Inflammatory macrophage treated with lipopolysaccharide for 1 hour (primary cell): ENCODE measurements at regions not wholly inside any gene's neighbourhood (a gene's known extent, or its start where the extent isn't known, plus 50 kb on each side); places are given as distances from the start of the nearest gene placed in this dataset.

ENCODE experiments used
- DNase-seq, 2 donors: peaks; one replicate each; pipeline ENCODE4 v3.0.0-alpha.2; 2020 to 2022

DNA sequence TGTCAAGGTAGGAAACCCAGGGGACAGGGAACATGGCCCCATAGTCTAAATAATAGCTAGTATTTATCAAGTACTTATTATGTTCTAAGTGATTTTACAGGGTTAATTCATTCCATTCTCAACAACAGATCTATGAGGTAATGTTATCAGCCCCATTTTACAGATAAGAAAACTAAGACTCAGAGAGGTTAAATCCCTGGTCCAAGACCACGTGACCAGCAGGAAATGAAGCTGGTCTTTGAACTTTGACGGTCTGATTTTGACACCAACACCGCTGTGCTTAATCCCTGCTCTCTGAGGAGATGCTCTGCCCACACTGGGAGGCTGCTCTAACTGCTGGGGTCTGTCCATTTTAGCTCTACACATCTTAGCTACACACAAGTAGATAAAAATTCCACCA, 253.5 kb downstream of the SPTSSA start:
- no peak for DNase-seq

DNA sequence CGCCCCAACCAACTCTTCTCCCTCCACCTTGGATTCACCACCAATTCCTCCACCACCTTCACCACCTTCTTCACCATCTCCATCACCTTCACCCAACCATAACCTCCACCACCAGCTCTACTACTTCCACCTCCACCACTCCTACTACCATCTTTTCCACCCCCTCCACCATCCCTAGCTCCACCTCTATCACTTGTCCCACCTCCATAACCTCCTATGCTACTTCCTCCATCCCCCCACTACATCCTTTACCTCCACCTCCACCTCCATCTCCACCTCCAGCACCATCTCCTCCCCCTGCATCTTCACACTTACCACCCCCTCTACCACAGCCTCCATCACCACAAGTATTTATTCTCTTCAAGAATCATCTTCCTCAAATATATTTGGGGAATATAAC, 254.9 kb upstream of the EGLN3 start:
- DNase-seq: no peak

DNA sequence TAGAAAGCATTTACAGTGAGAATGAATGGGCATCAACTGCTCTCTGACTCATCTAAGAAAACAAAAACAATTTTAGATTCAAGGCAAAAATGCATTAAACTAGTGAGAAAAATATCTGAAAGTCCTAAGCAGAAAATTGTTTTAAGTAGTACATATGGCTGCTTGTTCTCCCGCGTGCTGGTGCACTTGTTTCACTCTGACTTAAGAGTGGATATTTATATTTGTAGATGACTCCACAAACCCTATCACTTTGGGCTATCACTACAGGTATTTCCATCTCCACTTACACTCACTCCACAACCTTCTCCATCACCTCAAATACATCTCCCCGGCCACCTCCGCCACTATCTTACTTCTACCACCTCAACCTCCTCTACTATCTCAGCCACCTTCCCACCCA, 253.9 kb upstream of the EGLN3 start:
- no peak for DNase-seq

DNA sequence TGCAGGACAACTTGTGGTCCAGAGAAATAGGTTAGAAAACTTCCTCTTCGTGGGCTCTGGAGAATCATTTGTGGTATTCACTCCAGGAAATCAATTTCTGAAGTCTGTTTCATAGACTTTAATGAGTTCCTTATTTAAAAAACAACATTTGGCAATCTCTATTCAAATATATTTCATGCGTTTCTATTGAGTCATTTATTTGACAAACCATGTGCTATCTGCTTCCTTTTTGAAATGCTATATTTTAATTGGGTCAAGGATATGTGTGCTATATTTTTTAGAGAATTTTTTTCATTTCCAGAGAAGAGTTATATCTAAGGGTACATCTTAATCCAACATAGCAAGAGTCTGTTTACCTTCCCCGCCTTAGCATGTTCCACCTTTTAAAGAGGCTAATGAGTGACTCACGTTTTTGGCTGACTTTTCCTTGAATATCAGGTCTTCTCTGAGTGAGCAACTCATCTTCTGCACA, 252.4 kb upstream of the EGLN3 start:
- DNase-seq: peak; percentile 18 to 40

DNA sequence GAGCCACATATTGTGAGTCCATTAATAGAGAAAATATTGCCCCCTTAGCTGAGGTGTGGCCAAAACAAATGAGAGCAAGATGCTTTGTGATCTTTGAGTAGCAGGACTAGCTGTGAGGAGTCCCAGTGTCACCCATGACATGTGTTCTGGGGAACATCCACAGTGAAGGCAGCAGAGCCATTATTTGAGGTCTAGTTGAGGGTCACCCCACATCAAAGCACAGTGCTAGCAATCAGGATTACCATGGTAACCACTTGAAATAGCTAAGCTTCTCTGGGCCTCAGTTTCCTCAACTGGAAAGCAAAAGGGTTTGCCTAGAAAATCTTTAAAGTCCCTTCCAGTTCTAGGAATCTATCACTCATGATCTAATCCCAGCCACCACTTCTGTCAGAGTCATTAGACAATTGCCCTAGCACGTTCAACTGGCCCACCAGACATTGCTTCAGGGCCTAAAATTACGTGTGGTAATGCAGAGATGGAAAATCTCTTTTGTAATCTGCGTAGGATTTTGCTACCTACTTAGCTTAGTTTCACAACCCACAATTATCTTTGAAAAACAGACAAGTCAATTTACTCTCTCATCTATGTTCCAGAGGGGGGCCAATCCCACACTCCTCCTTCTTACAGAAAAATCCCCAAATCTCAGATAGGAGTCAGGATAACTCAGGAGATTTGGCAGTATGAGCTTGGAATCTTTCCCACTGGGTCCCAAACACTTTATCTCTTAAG, 251.2 kb upstream of the EGLN3 start:
- DNase-seq: peak; percentile 9 to 38

DNA sequence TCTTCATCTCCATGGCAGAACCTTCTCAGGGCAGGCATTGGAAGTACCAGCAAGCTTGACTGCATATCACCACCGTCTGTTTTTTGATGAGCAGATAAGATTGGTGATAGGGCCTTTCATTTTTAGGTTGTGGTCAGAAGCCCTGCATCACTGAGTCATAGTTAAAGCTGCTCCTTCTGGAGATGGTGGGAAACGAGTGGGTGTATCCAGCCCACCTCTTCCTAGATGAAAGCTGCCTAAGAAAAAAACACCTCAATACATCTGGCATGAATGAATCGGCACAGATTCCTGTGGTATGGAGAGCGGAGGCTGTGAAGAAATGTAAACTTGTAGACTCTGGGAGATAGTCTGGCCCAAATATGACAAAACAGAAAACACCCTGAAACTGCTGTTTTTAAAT, 248.7 kb upstream of the EGLN3 start:
- DNase-seq: no peak

DNA sequence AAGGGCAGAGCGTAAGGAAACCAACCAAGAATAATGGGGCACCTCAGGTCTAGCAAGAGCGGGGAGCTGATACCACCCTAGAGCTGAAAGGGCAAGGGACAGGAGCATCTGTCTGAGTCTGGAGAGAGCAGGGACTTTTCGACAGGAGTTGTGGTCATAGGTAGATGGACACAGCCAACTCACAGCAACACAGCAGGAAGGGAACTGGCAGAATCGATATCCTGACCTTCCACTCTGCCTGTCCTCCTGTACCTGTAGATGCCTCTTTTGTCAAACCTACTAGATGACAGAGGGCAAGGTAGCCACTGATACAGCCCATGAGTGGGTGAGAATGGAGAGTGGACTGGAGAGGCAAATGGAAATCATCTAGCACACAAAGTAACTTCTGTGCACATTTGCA, 247.2 kb upstream of the EGLN3 start:
- no peak for DNase-seq

DNA sequence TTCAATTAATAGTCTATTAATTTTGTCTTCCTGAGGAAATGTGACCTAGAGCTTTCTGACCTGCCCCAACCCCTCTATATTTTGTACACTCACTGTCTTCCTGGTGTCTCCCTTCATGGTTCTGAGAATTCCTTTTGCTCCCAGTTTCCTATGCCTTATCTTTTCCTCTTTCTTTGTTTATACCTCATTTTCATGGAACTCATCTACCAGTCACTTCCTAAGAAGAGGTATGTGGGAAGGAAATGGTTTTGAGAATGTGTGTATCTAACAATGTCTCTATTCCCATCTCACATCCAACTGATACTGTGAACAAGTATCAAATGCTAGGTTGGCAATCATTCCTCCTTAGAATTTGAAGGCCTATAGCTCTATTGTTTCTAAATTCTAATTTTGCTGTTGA, 245.1 kb upstream of the EGLN3 start:
- no peak for DNase-seq

DNA sequence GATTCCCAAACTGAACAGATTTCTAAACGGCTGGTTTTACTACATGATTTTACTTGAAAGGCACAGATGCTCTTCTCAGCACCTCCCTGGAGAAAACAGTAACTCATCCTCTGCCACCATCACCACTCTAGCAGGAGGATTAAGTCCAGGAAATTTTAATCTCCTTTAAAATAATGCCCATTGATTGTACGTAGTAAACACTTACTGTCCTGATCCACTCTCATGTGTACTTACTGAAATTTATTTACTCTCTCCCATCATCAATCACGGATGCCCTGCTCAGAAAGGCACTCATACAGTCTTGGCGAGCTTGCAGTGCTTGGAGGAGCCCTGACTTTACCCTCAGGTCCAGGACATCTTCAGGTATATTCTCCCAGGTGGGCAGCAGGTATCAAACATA, 239.8 kb upstream of the EGLN3 start:
- no peak for DNase-seq

DNA sequence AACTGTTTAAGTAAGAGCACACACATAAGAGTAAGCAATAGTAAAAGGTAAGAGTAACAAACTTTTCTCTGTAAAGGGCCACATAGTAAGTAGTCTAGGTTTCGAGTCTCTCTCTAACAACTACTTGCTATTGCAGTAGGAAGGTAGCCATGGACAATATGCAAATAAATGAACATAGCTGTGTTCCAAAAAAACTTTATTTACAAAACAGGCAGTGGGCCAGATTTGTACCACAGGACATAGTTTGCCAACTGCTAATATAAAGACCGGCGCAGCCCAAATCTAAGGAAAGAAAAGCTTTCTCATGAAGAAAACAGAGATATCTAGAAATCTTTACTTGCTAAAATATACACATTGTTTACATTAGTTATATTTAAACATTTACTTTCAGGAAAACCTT, 239.0 kb upstream of the EGLN3 start:
- no peak for DNase-seq

DNA sequence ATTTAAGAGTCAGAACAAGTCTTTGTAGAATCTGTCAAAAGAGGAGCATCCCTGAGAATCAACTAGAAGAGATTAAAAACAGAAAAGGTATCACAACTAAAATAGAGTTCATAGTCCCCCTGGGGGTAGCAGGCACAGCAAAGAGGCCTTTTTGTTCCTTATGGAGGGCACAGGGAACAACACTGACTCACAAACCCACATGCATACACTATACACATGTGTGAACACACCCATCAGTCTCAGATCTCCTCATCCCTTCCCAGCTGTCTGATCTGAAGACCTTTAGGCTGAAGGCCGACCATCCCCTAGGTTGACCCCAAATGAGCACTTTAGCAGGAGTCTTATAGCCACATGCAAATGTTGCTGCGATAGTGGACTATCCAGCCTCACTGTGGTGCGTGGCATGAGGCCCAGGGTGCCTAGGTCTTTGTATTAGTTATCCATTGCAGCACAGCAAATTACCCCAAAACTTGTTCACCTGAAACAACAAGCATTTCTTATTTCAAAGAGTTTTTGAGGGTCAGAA, 236.7 kb upstream of the EGLN3 start:
- DNase-seq: no peak

DNA sequence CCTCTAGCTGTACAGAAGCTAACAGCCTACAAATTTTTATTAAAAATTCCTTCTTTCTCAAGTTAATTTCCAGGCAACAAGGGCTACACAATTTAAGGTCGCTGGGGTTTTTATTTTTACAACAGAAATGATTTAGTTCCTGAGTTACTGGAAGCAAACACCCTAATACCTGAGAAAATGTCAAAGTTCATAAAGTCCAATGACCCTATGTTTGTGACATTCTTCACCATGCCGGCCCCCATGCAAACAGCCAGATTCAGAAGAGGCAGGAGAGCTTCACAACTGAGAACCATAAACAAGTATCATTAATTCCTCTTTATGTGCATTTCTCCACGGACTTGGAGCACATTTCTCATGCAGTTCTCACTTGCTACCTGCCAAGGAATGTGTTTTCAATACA, 236.2 kb upstream of the EGLN3 start:
- no peak for DNase-seq

DNA sequence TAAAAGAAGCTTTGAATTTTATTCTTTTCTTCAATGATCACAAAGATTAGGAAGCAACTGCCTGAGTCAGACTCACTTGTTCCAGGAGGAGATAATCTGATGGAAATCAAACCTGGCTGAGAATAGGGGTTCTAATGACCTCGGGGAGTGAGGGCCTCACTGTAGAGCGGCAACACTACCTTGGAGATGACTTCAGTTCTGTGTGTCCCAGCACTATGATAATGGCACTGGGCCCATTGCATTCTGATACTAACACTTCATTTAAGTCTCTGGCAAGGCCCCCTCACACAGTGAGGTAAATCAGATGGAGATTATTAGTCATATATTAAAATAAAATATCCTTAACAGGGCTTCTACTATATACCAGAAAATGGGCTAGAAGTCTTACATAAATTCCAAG, 233.3 kb upstream of the EGLN3 start:
- DNase-seq: no peak

DNA sequence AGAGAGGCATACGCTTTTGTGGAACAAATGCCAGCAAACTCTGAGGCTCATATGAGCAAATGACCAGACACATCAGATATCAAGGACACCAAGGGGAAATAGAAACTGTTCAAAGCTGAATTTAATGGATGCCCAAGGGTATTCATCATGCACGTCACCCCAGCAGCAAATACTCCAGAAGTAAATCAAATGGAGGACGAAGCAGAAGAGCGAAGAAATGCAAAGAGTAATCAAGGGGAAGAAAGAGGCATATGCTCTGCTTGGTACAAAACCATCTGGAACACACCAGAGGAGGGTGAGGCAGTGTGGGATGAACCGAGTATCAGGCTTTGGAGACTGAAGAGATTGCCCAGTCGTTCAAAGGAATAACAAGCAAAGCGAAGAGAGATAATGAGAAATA, 232.6 kb upstream of the EGLN3 start:
- DNase-seq: no peak

DNA sequence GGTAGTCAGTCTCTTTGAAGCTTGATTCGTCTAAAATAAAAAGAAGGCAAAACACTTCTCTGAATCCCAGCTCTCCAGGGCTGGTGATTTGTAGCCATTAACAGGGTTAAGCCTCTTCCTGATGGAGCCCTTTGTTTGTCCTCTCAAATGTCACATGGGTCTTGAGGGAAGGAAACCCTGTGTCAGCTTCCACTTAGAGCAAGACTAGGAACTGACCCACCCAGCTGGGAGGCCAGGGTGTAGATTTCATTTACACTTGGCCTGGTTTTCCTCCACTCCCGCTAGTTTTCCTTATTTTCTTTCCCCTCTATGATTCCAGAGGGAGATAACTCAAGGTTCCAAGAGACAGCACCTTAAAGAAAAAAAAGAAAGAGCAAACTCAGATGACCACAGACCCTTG, 230.5 kb upstream of the EGLN3 start:
- DNase-seq: peak in 1 of 2 donors; percentile 11

DNA sequence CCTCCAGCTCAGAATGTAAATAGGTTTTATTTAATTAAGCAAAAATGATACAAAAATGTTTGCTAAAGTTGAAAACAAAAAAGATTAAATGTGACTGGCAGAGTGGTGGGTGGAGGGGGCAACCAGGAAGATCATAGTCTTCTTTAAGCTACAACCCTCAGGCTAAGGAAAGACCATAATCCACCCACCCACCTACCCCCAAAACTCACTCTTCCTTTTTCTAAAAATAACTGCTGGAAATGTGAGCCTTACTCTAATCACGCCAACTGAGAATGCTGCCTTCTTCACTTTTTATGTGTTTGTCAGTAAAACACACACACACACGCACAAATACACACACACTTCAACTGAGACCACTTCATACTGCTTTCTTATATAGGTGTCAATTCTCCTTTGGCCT, 230.0 kb upstream of the EGLN3 start:
- peak; percentile 7 to 33 for DNase-seq

DNA sequence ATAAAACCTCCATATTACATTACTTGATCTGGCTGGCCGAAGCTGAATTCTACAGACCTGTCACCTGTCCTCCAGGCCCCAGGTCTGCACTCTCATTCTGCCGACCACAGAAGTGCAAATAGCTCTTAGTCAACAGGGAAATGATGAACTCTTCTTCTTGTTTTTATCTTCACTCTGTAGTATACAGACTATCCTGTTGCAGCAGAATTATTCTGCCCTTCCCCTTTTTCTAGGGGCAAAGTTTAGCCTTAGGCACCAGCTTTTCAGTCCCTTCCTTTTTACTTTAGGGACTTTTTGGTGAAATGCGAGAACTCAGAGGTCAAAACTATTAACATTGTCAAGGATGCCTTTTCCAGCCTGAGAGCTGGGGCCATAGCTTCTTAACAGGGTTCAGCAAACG, 229.6 kb upstream of the EGLN3 start:
- peak; percentile 67 to 71 for DNase-seq

DNA sequence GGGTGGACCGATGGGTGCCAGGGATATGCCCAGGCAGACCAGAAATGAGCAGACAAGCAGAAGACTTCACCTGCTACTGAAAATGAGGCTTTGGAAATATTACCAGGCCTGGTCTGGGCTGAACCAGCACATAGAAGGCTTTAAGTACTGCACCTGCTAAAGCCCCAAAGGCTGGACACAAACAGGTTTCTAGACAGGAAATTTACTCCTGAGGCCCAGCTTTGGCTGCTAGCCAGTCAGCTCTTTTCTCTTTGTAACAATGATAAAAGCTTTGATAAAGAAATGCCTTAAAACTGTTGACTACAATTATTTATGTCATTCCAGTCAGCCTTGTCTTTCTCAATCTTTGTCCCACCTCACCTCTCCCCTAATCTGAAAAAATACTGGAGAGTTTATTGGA, 228.9 kb upstream of the EGLN3 start:
- no peak for DNase-seq

DNA sequence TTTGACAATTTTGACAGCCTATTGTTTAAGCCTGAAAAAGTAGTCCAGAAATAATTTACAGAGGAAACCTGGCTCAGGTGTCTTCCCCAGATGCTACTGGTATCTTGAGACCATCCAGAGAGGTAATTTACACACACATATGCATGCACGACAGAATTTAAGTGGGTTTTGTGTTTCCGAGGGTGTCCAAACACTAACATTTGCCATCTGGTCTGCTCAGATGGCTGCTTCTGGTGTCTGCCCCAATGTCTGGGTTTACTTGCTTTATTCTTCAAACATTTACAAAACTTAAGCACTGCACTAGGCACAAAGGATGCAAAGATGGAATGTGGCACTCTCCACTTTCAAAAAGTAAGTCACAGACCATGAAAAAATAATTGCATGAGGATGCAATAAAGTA, 226.6 kb upstream of the EGLN3 start:
- DNase-seq: no peak

DNA sequence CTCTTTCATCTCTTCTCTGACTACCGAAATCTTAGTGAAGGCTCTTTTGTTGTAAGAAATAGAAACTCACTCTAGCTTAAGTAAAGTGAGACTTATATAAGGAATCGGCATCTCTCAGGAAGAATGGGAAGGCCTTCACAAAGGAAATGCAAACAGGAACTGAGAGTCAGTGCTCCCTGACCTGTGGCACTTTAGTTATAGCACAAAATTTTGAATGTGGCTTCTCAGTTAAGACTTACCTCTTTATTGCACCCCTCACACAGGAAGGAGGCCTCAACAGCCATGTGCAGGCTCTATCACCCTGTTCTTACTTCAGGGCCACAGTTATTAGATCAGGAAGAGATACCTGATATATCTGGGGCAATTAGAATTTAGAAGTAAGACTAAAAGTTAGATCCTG, 224.7 kb upstream of the EGLN3 start:
- no peak for DNase-seq

DNA sequence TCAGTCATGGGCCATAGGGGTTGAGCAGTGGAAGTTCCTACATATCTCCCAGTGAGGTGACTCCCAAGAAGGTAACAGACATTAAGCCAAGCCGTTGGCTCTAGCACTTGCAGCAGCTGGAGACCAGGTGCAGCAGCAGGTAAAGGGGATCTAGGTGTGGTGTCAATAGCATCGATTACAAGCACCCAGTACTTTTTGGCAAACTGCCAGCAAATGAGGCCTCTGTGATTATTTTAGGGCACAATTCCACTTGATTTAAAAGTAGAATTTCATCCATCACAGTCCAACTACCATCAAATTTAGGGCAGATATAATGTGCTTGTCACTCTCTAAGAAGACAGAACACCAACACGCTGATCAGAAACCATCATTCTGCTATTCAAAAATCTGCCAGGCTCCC, 224.1 kb upstream of the EGLN3 start:
- no peak for DNase-seq

DNA sequence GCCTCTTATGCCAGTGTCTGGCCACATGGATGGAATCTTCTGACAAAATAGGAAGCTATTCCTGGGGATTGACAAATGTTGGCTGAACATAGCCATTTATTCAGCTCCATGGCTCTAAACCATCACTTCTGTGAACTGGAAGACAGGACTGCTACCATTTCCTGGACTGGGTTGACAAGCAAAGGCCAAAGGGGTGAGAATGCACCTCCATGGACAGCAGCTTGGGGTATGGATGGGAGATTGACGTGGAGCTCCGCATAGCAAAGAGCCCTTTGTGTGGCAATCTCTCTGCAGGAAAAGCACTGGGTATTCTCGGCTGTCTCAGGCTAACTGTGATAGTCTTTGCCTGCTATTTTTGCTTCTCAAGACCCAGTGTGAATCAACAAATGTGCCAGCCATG, 223.0 kb upstream of the EGLN3 start:
- DNase-seq: no peak

DNA sequence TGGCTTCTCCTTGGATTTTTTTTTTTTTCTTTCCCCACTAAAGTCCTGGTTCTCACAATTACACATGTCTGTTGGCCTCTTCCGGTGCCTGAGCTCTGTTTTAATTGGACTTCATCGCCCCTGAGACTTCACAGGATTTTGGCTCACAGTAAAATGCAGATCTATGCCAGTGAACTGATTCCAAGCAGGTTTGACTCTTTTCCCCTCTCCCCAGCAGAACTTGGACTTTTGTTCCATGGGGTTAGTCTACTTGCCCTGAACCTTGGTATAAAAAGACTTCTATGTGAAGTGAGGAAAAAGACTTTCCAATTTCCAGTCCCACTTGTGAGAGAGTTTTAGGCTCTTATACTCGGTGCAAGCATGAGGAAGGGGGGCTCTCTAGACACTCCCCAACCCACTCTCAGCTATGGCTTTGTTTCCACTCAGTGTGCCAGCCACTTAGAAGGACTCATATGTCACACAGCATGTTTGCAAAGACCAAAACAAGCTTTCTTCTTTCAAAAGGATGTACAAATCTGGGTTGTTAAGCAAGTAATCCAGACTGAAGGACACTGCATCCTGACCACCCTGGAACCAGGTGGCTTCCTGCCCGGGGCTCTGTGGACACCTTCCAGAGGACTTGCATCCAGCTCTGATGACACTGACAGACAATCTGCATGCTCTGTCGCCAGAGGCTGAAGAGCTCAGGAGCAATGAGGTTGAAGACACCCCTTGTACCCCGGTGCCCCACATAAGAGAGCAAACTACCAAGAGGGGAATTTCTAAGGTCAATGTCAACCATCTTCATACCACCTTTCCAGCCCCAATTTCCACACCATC, 221.9 kb upstream of the EGLN3 start:
- DNase-seq: no peak

DNA sequence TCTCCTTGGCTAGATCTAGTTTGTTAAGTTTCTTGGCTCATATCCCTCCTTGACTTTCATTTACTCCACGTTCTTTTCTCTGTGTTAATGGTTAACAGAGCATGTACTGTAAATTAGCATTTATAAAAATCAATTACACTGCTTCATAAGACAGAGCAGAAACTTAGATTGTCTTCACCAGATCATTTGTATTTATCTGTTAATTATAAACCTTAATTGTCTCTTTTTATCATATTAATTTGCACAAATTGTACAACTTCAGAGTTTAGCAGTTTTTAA, 221.2 kb upstream of the EGLN3 start:
- DNase-seq: no peak
